Cerebellar nuclear complex (tissue), 1 donor: ENCODE measurements at regions not wholly inside any gene's neighbourhood (a gene's known extent, or its start where the extent isn't known, plus 50 kb on each side); places are given as distances from the start of the nearest gene placed in this dataset.
A peak's percentile ranks its signal among the peaks of the same experiment; 100 is the strongest.

Experiments
- DNase-seq, 2 experiments: peaks; one replicate each; lab custom pipeline; 2025; lab: John Stamatoyannopoulos, UW

GRCh38 chr6:170082531-170083187 is 208.2 kb downstream of the DLL1 start:
- DNase-seq = no peak

DNA sequence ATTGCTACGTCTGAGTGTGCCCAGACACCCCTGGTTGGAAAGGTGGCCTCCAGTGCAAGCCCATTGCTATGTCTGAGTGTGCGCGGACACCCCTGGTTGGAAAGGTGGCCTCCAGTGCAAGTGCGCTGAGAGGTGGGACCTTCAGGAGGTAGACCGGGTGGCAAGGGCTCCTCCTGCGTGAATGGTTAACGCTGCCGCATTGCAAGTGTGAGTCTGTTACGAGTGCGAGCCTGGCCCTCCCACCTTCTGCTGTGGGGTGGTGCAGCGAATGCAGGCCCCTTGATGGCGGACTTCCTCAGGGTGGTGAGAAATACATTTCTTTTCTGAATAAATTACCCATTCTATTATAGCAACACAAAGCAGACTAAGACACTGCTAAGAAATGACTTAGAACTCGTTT is 208.8 kb downstream of the DLL1 start:
- no peak for DNase-seq

- DNase-seq = no peak
Measured at GRCh38 chr6:170081556-170081955, 209.3 kb downstream of the DLL1 start.

DNA sequence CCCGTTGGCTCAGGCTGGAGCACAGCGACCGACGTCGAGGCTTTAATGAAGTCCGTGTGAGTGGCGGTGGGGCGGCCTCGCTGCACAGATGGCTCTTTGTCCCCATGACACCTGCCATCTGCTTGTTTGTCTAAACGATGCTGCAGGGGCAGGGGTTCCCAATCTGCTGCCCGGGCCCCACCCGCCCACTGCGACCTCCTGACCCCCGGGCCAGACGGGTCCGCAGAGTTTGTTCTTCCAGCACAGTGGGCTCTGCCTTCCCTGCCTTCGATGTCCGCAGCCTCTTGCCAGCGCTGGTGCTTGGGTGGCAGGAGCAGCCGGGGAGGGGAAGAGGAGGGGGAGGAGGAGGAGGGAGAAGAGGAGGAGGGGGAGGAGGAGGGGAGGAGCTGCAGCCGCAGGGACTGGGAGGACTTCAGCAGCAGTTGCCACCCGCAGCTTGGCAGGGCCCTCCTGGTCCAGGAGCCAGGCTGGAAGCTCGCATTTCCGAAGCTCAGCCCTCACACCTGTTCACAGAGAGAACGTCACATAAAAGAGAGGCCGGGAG is 210.0 kb downstream of the DLL1 start:
- peak; percentile 4 to 16 for DNase-seq

DNA sequence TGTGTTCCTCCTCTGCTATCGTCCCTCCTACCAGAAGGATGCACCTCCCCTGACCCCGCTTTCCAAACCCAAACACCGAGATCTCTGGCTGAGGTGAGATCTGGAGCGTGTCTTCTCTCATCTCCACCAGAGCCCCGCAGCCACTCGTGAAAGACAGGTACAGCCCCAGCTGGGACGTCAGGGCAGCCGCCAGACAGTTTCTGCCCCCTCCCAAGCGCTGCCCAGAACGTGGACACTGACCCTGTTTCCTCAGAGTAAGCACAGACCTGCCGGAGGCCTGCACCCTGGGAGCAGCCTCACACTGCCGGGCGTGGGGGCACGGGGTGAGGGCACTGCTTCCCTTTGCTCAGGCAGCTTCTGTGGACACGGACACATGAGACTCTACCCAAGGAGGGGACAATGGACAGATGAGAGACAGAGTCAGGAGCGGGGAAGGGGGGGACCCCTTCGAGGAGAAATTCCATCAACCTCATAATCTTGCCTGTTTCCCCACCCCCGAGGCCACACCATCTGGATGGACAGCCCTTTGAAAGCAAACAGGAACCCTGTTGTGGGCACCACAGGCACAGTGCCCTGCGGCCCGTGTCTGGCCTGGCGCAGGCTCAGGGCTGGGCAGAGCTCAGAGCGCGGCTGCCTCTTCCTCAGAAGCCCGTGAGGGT is 210.6 kb downstream of the DLL1 start:
- no peak for DNase-seq

DNA sequence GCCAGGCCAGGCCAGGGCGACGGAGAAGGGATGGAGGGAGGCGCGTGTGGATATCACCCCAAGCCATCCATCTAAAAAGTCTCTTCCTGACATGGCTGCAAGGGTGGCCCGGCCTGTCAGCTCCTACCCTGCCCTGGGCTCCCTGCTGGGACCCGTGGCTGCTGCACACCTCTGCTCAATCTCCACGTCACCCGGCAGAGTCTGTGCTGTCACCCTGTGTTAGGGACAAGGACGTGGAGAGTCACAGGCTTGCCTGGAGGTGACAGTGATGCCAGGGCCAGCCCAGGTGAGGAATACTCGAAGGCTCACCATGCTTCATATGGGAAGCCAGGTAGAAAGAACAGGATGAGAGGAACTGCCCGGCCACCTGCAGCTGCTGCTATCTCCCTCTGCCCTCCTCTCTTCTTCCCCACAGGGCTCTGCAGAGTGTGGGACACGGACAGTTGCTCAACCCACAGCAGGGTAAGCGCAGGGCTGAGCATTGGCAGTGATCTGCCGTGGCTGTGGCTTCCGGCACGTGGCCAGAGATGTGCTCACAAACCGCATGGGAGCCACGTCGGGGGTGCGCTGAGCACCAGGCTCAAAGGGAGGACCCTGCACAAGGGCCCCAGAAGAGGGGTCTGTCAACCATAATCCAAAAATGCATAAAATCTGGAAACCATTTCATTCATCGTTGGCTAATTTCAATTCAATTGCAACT is 214.3 kb downstream of the DLL1 start:
- DNase-seq = no peak

DNA sequence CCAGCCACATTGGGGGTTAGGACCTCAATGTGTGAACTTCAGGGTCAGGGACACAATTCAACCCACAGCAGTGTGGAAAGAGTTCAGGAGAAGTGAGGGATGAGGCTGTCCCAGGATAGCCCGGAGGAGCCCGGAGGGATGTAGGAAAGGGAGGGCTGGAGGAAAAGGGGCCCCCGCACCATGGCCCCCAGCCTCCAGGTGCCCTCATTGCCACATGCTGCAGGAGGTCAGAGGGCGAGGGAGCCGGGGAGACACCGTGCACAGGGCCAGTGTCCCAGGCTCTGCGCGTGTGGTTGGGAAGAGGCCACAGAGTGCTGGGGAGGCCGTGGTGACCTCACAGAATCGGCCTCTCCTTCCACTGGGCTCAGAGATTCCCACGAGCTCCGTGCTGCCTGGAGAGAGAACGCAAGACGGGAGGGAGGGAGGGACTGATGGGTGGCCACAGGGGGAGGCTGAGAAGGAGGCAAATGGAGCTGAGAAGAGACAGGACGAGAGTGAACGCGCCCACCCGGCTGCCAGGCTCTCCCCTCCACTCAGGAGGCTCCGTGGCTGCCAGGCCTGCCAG is 215.1 kb downstream of the DLL1 start:
- DNase-seq = no peak

- no peak for DNase-seq
Measured at GRCh38 chr6:170074907-170075306, 216.0 kb downstream of the DLL1 start.

DNA sequence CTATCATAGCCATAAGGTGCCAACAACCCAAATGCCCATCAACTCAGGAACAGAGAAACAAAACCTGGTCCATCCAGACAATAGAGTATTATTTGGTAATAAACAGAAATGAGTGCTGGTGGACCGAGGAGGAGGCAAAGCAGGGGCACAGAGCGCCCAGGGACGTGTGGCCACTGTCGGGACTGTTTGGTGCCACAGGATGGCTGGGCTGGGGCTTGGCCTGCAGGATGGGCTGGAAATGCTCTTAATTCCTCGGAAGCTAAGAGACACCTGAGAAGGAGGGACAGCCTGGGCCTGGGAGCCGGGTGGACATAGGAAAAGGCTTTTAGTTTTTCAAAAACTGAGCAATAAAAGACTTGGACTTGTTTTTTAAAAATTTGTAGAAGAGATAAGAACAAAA is 216.4 kb downstream of the DLL1 start:
- no peak for DNase-seq

- no peak for DNase-seq
Measured at GRCh38 chr6:170073846-170074245, 217.0 kb downstream of the DLL1 start.

DNA sequence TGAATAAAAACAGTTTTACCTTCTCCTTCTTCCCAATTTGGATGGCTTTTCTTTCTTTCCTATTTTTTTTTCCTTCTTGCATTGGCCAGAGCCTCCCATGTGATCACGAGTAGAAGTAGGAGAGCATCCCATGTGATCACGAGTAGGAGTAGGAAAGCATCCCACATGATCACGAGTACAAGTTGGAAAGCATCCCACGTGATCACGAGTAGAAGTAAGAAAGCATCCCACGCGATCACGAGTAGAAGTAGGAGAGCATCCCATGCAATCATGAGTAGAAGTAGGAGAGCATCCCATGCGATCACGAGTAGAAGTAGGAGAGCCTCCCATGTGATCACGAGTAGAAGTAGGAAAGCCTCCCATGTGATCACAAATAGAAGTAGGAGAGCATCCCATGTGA is 218.6 kb downstream of the DLL1 start:
- DNase-seq = no peak

DNA sequence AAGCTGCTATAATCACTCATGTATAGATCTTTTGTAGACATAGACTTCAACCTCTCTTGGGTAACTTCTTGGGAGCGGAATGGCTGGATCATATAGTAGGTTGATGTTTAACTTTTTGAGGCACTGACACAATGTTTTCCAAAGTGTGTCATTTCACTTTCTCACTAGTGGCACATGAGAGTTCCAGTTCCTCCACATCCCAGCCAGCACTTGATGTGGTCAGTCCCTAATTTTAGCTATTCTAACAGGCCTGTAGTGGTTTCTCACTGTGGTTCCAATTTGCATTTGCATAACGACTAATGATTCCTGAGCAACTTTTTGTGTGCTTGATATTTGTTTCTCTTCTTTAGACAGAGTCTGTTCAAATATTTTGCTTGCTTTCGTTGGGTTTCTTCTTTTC is 221.3 kb downstream of the DLL1 start:
- DNase-seq = no peak

DNA sequence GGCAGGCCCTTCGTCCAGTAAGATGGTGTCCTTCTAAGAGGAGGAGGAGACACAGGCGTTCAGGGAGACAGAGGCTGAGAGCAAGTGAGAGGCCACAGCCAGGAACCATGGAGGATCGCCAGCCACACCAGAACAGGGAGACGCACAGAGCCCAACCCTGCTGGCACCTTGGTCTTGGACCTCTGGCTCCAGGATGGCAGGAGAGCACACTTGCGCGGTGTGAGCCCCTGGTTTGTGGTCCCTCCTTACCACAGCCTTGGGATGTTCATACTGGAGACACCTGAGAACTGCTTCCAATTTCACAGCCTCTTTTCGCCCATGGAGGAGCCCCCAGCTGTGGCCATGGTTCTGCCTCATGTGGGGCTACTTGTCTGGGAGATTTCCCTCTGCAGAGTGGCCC is 222.4 kb downstream of the DLL1 start:
- no peak for DNase-seq

- DNase-seq = no peak
Measured at GRCh38 chr6:170067923-170068360, 222.9 kb downstream of the DLL1 start.

- peak in 1 of 2 experiments; percentile 60 for DNase-seq
Measured at GRCh38 chr6:170067181-170067641, 223.7 kb downstream of the DLL1 start.

DNA sequence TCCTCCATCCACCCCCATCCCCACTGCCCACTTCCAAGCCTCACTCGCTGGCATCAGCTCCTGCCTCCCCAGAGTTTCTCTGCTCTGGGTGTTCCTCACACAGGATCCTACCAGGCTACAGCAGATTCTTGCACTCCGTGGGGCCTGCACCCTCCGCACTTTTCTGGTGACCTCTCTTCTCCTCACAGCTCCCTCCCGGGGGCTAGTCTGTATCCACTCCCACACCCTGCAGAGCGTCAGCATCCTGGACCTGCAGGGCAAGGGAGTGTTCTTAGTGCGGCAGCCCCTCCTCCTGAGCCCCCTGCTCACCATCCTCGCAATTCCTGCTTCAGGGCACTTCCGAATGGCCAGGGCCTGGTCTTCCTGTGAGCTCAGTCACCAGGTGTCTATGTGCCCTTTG is 224.2 kb downstream of the DLL1 start:
- no peak for DNase-seq

- no peak for DNase-seq
Measured at GRCh38 chr6:170063851-170064602, 226.9 kb downstream of the DLL1 start.

DNA sequence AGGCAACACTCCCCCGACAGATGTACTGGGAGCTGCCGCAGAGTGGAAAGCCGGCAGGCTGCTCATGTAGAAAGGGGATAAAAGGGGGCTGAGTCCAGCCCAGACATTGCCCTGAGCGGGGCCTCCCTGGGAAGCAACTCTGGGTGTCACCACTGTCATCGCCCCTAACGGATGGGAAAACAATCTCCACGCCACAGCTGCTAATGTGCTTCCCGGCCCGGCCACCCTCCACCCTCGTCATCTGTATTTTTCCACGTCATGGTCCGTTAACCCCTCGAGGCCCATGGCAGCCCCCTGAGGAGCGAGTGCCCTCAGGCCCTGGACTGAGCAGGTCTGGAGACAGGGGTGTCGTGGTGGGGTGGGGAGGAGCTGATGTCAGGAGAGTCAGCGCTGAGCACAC is 227.4 kb downstream of the DLL1 start:
- no peak for DNase-seq

DNA sequence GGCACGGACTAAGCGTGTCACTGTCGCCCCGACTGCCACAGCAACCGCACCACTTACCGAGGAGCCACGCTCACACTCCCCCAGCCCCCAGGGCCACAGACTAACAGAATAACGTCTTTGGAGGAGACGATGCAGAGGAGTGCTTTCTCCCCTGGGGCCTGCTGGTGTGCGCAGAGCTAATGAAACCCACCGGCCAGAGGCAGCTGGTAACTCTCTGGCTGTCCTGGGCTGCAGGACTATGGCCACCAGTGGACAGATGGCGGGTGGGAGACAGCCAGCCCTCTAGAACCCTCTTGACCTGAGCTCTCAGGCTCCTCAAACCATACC is 228.0 kb downstream of the DLL1 start:
- DNase-seq = no peak

GRCh38 chr6:170062209-170062914 is 228.5 kb downstream of the DLL1 start:
- DNase-seq = no peak

GRCh38 chr6:170058878-170059485 is 231.9 kb downstream of the DLL1 start:
- DNase-seq = no peak
